ENCODE measurements at regions not wholly inside any gene's neighbourhood (a gene's known extent, or its start where the extent isn't known, plus 50 kb on each side); places are given as distances from the start of the nearest gene placed in this dataset.
"Not testable (repeated sequence)": the region's sequence is repeated elsewhere in the genome, so short reads cannot be mapped to it uniquely, and the experiment has no call there.

DNA sequence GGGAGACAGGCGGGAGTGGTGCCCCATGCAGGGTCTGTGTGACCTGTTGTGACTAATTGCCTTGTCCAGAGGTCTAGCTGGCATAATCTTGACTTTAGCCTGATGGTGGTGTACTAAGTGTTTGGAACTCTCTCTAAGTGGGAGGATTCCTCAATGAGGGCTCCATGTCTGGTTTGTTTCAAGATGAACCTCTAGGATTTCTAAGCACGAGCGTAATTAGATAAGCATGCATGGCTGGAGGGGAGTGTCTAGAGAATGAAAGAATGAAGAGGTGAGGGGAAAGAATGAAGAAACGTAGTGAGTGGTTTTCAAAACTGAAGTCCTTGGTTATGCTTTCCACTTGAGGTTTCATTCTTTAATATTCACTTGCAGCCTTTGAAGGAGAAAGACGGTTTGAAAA, 833.2 kb upstream of the GYPC start:
- TF ChIP-seq, protein P1, sequence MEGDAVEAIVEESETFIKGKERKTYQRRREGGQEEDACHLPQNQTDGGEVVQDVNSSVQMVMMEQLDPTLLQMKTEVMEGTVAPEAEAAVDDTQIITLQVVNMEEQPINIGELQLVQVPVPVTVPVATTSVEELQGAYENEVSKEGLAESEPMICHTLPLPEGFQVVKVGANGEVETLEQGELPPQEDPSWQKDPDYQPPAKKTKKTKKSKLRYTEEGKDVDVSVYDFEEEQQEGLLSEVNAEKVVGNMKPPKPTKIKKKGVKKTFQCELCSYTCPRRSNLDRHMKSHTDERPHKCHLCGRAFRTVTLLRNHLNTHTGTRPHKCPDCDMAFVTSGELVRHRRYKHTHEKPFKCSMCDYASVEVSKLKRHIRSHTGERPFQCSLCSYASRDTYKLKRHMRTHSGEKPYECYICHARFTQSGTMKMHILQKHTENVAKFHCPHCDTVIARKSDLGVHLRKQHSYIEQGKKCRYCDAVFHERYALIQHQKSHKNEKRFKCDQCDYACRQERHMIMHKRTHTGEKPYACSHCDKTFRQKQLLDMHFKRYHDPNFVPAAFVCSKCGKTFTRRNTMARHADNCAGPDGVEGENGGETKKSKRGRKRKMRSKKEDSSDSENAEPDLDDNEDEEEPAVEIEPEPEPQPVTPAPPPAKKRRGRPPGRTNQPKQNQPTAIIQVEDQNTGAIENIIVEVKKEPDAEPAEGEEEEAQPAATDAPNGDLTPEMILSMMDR (conservative IDR thresholded peaks at IDR 0.05): no peak
- H3K27ac ChIP-seq: no peak overlapping the region

DNA sequence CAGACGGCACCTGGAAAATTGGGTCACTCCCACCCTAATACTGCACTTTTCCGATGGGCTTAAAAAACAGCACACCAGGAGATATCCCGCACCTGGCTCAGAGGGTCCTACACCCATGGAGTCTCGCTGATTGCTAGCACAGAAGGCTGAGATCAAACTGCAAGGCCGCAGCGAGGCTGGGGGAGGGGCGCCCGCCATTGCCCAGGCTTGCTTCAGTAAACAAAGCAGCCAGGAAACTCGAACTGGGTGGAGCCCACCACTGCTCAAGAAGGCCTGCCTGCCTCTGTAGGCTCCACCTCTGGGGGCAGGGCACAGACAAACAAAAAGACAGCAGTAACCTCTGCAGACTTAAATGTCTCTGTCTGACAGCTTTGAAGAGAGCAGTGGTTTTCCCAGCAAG, 830.2 kb upstream of the GYPC start:
- H3K27ac ChIP-seq: not testable (repeated sequence)

DNA sequence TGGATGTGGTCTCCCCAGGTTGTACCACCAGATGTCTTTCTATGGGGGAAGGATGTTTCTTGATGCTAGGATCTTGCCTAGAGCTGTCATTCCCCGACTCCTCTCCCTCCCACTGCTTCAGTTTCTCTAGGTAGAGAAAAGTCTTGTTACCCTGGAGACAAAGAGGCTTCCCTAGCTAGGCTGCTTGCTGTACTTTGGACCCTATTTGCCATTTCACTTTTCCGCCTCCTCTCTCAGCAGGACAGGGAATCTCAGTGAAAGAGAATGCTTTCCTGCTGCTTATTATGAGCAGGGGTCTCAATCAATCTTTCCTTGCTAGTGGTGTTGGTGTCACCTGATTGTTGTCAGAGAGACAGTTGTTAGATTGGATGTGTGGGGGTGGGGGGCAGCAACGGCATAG, 818.8 kb upstream of the GYPC start:
- TF ChIP-seq, protein P1 (conservative IDR thresholded peaks at IDR 0.05): no peak

DNA sequence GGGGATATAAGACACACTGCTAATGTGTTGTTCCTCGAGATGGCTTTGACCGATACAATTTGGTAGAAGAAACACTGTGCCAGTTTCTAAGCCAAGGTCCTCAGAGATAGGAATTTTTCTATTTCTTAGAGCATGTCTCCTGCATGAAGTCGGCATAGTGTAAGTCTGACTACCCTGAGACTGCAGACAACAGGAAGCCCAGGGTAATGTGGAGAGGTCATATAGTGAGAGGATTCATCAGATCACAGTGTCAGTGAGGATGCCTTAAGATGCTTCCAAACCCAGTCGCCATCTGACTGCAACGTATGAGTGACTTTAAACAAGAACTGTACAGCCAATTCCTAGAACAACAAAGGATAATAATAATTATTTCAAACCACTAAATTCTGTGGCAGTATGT, 818.3 kb upstream of the GYPC start:
- no peak overlapping the region for H3K27ac ChIP-seq
- TF ChIP-seq, protein P1 (conservative IDR thresholded peaks at IDR 0.05): no peak

More for the DNA sequence above, 818.8 kb upstream of the GYPC start:
- H3K27ac ChIP-seq: no peak overlapping the region

GRCh38 chr2:125839945-125840344, 816.0 kb upstream of the GYPC start:
- no peak overlapping the region for H3K27ac ChIP-seq
- TF ChIP-seq, protein P1 (conservative IDR thresholded peaks at IDR 0.05): no peak

- TF ChIP-seq, protein P1 (conservative IDR thresholded peaks at IDR 0.05): no peak
- H3K27ac ChIP-seq: no peak overlapping the region
Measured at GRCh38 chr2:125842041-125842440, 813.9 kb upstream of the GYPC start.

DNA sequence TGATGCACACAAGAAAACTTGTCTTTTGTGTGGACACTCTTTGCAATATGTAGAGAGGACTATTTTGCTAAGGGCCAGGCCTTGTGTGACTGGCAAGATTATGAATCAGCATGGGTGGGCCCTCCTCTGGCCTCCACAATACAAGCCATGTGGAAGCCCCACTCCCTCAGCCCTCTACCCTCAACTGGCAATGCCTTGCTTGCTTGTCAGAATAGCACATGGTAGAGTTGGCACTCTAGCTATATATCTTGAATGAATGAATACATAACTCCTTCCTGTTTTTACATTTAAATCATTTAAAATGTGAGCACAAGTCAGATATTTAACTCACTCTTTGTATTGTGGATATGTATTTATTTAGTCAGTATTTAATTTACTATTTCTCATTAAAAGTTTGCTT, 805.4 kb upstream of the GYPC start:
- H3K27ac ChIP-seq: no peak overlapping the region
- TF ChIP-seq, protein P1 (conservative IDR thresholded peaks at IDR 0.05): no peak

GRCh38 chr2:125852364-125852763, 803.6 kb upstream of the GYPC start:
- H3K27ac ChIP-seq: no peak overlapping the region
- TF ChIP-seq, protein P1 (conservative IDR thresholded peaks at IDR 0.05): no peak
